K562 (cell line): ENCODE measurements at regions not wholly inside any gene's neighbourhood (a gene's known extent, or its start where the extent isn't known, plus 50 kb on each side); places are given as distances from the start of the nearest gene placed in this dataset.

Experiments
- ATAC-seq: fragments of 200-7000 bp; cut with Tn5 transposase; 3 replicates; pipeline ENCODE4 v1.9.1; 2020; ENCODE audit warnings: moderate library complexity
- BruUV-seq: library from RNA; stranded (reverse); fragments of 400-500 nt; replicated peaks from 2 replicates; lab custom pipeline; 2021; lab: Mats Ljungman, UMichigan
- CTCF ChIA-PET: fragments of 300-600 bp; formaldehyde crosslinking; extraction: SDS; loops from one replicate; lab custom pipeline; 2021; ENCODE audit warnings: low intra/inter-chr PET ratio; lab: Yijun Ruan, JAX
- POLR2A ChIA-PET: fragments of 300-600, 350-650 bp; sonication (Branson Sonifier 250); formaldehyde crosslinking; extraction: SDS; loops from one replicate; lab custom pipeline; 2021; ENCODE audit warnings: antibody characterized with exemption, inconsistent platforms; lab: Yijun Ruan, JAX
- DNase-seq, 4 experiments: peaks; one replicate each; pipeline versions ENCODE4 v3.0.0 to v3.0.0-alpha.2; 2011 to 2018; ENCODE audit warnings: low spot score in 3 of 4, mixed read lengths in 3 of 4; ENCODE audit errors: extremely low read depth in 1 of 4
- FAIRE-seq: peaks from 2 replicates; lab custom pipeline; 2011; peaks lifted over from hg19 to GRCh38; lab: Jason Lieb, UNC
- H2AFZ ChIP-seq: 2 replicates; pipeline ENCODE4 v1.6.0; 2011; ENCODE audit warnings: low read depth, low read length, control low read depth, inconsistent platforms
- H3K27ac ChIP-seq: fragments of 200-600 bp; 3 replicates; pipeline ENCODE4 v1.8.0; 2011; ENCODE audit warnings: low read depth, mild to moderate bottlenecking, control low read depth, inconsistent platforms, low read length, moderate library complexity, mixed read lengths; ENCODE audit errors: extremely low read depth
- H3K27me3 ChIP-seq, 2 experiments: fragments of 300-600 bp in 1 of 2; 2 replicates in 1 of 2; 3 replicates in 1 of 2; pipeline versions ENCODE4 v1.6.0 to v1.8.0; 2011; ENCODE audit warnings: inconsistent platforms in 2 of 2, low read length in 2 of 2, mild to moderate bottlenecking in 1 of 2, mixed read lengths in 1 of 2, moderate library complexity in 1 of 2; ENCODE audit not compliant: control insufficient read depth in 2 of 2, insufficient read depth in 2 of 2
- H3K36me3 ChIP-seq: fragments of 300-600 bp; 3 replicates; pipeline ENCODE4 v1.8.0; 2011; ENCODE audit warnings: mild to moderate bottlenecking, low read length, inconsistent platforms; ENCODE audit not compliant: control insufficient read depth, insufficient read depth
- H3K4me1 ChIP-seq, 2 experiments: fragments of 200-600 bp in 1 of 2; replicated peaks in 1 of 2; 2 replicates in 1 of 2; 3 replicates in 1 of 2; pipeline versions ENCODE4 v1.5.1 to v1.8.0; 2011; ENCODE audit warnings: inconsistent platforms in 2 of 2, low read length in 2 of 2, mild to moderate bottlenecking in 1 of 2, mixed read lengths in 1 of 2, moderate library complexity in 1 of 2; ENCODE audit not compliant: control insufficient read depth in 2 of 2, insufficient read depth in 2 of 2
- H3K4me2 ChIP-seq: 2 replicates; pipeline ENCODE4 v1.6.1; 2011; ENCODE audit warnings: low read length, control low read depth, inconsistent platforms, mixed read lengths; ENCODE audit not compliant: insufficient read depth
- H3K4me3 ChIP-seq: fragments of 200-600 bp; sonication (generic), shearing (Covaris generic); 2 replicates; pipeline ENCODE4 v1.5.1; 2016; ENCODE audit warnings: control low read depth, inconsistent platforms
- H3K79me2 ChIP-seq: fragments of 200-600 bp; 3 replicates; pipeline ENCODE4 v1.8.0; 2011; ENCODE audit warnings: low read length, inconsistent platforms; ENCODE audit not compliant: control insufficient read depth, insufficient read depth
- H3K9ac ChIP-seq, 2 experiments: 2 replicates each; pipeline versions ENCODE4 v1.6.0 to v1.6.1; 2011; ENCODE audit warnings: low read depth in 2 of 2, low read length in 2 of 2, control low read depth in 1 of 2, inconsistent platforms in 1 of 2, mild to moderate bottlenecking in 1 of 2, mixed read lengths in 1 of 2; ENCODE audit not compliant: insufficient read depth in 1 of 2
- H3K9me1 ChIP-seq: one replicate; pipeline ENCODE4 v1.6.0; 2011; ENCODE audit warnings: inconsistent platforms, mild to moderate bottlenecking, low read length, moderate library complexity; ENCODE audit not compliant: control insufficient read depth, insufficient read depth
- H3K9me3 ChIP-seq: replicated peaks from 2 replicates; pipeline ENCODE4 v1.5.1; 2011; ENCODE audit warnings: low read depth, low read length, inconsistent platforms; ENCODE audit not compliant: control insufficient read depth, insufficient read depth
- H4K20me1 ChIP-seq: replicated peaks from 2 replicates; pipeline ENCODE4 v1.6.1; 2011; ENCODE audit warnings: low read length, inconsistent platforms, mixed read lengths; ENCODE audit not compliant: control insufficient read depth, insufficient read depth
- CBFB ChIP-seq: sonication (generic); formaldehyde crosslinking; IDR thresholded peaks from 2 replicates; pipeline ENCODE4 v1.4.0; 2020; ENCODE audit warnings: mild to moderate bottlenecking, missing genetic modification reagents
- ELF1 ChIP-seq: fragments of 200-800 bp; sonication (Bioruptor generic); IDR thresholded peaks from 2 replicates; pipeline ENCODE4 v1.6.1; 2016; ENCODE audit warnings: missing genetic modification characterization, missing compliant biosample characterization
- KDM2B ChIP-seq: fragments of 250-450 bp; sonication (Bioruptor Pico); IDR thresholded peaks from 2 replicates; pipeline ENCODE4 v1.8.0; 2021; ENCODE audit warnings: mild to moderate bottlenecking, moderate library complexity
- KDM4B ChIP-seq, 2 experiments: fragments of 450-650 bp in 1 of 2; sonication (generic) in 1 of 2; IDR thresholded peaks; 2 replicates each; pipeline ENCODE4 v1.6.1; 2016 to 2017; ENCODE audit warnings: borderline replicate concordance in 2 of 2, antibody characterized with exemption in 1 of 2, low read depth in 1 of 2, mild to moderate bottlenecking in 1 of 2
- KLF1 ChIP-seq: fragments of 450-650 bp; IDR thresholded peaks from 2 replicates; pipeline ENCODE4 v1.6.1; 2016; ENCODE audit warnings: missing genetic modification characterization, missing compliant biosample characterization
- NFYB ChIP-seq: IDR thresholded peaks from 2 replicates; pipeline ENCODE4 v1.6.1; 2011; ENCODE audit warnings: mild to moderate bottlenecking, moderate library complexity; ENCODE audit not compliant: insufficient read length; ENCODE audit errors: extremely low read depth
- PTTG1 ChIP-seq: fragments of 450-650 bp; IDR thresholded peaks from 2 replicates; pipeline ENCODE4 v1.6.1; 2016; ENCODE audit warnings: low read depth, mild to moderate bottlenecking, missing genetic modification characterization, missing compliant biosample characterization
- SMARCA5 ChIP-seq: fragments of 450-650 bp; IDR thresholded peaks from 2 replicates; pipeline ENCODE4 v1.6.1; 2016
- SRSF7 ChIP-seq: fragments of 200-400 bp; formaldehyde crosslinking; optimal IDR thresholded peaks from 2 replicates; pipeline ENCODE3; 2017; ENCODE audit warnings: mild to moderate bottlenecking, low read depth, low read length
- TAF9B ChIP-seq: fragments of 450-650 bp; IDR thresholded peaks from 2 replicates; pipeline ENCODE4 v1.6.1; 2018; ENCODE audit warnings: mild to moderate bottlenecking; ENCODE audit not compliant: partially characterized antibody
- WGBS: fragments of 100-300 bp; shearing (Covaris generic); methylation state at CpG from one replicate; pipeline ENCODE4 v1.1.6; 2016; ENCODE audit warnings: low coverage, mixed read lengths; ENCODE audit not compliant: insufficient coverage; ENCODE audit errors: missing lambda C conversion rate; 5-methylcytosine and 5-hydroxymethylcytosine counted together
- in situ Hi-C: fragments of 300-500 bp; cut with MboI; formaldehyde crosslinking; loops from 4 replicates; pipeline ENCODE4 v1.15.0; 2018; ENCODE audit warnings: inconsistent platforms, mixed read lengths
- intact Hi-C: fragments of 100-400 bp; cut with micrococcal nuclease; formaldehyde crosslinking; loops from 2 replicates; pipeline ENCODE4 v1.14.2; 2022
- TF ChIP-seq, protein P1 (sequence below): fragments of 250-450 bp; sonication (Bioruptor Pico); IDR thresholded peaks from 2 replicates; pipeline ENCODE4 v1.8.0; 2021; ENCODE audit warnings: borderline replicate concordance, mild to moderate bottlenecking, moderate library complexity; ENCODE audit not compliant: poor library complexity, severe bottlenecking
- TF ChIP-seq, protein P2 (sequence below): sonication (generic); formaldehyde crosslinking; IDR thresholded peaks from 2 replicates; pipeline ENCODE4 v1.8.0; 2022; ENCODE audit warnings: mild to moderate bottlenecking, low read depth, missing genetic modification reagents
- TF ChIP-seq, protein P3 (sequence below): fragments of 250-450 bp; sonication (Bioruptor Pico); IDR thresholded peaks from 2 replicates; pipeline ENCODE4 v1.9.0; 2021; ENCODE audit warnings: mild to moderate bottlenecking, inconsistent platforms

DNA sequence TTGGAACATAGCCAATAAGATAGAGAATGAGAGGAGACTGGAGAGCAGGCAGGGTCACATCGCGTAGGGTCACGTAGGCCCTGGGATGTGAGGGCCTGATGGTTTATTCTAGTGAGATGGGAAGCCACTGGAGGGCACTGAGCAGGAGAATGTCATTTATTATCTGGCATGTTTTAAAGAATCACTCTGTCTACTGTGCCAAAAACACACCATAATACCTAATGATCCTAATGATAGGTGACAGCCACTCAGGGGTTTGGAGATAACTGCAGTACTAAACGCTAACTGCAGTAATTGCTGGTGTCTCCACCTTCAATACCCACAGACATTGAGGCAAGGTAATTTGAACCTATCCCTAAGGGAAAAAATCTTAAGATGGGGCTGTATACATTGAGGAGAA, 185.4 kb downstream of the TTLL7 start:
- no TSS peak for BruUV-seq
- in situ Hi-C loops (no loop called here), intact Hi-C loops (no loop called here)
- H3K27me3 ChIP-seq: no peaks in the 10 kb centered on the region
- H3K36me3 ChIP-seq: no peaks in the 10 kb centered on the region
- H3K4me3 ChIP-seq: no peak overlapping the region
- 0% methylated on average over 4 of the region's 4 CpGs for WGBS
- CTCF ChIA-PET: no interaction called here
- no peak overlapping the region for H3K4me2 ChIP-seq
- POLR2A ChIA-PET: no interaction called here
- no peak overlapping the region for H2AFZ ChIP-seq
- H3K9me3 ChIP-seq: no peaks in the 10 kb centered on the region
- FAIRE-seq (no peak), ATAC-seq (no peak)
- no peak overlapping the region for H3K27ac ChIP-seq
- no peak for TF ChIP-seq KDM2B
- no peak for TF ChIP-seq SRSF7
- TF ChIP-seq, all 486 proteins: peak for 0
- no peak overlapping the region for H3K9ac ChIP-seq
- H3K4me1 ChIP-seq: no peaks in the 10 kb centered on the region; a peak in 1 of 5 replicates
- no peaks in the 10 kb centered on the region for H4K20me1 ChIP-seq
- H3K9me1 ChIP-seq: no peaks in the 10 kb centered on the region
- DNase-seq: no peak
- no peaks in the 10 kb centered on the region for H3K79me2 ChIP-seq

DNA sequence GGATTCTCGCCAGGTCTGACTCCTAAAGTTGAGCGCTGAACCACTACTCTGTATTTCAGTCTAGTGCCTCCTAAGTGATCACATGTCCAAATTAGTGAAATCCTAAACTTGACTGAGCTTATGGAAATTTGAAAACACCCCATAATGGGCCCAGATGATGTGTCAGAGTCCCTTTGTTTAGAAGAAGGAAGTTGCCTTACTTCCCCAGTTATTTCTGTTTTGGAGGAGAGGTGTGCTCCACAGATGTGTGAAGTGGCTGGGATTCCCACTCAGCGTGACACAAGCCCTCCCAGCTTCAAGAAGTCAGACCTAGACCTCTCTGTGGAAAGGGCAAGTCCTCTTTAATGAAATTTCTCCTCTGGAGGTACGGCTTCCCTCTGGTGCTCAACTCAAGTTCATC, 188.8 kb downstream of the TTLL7 start:
- H3K9ac ChIP-seq: no peak overlapping the region
- BruUV-seq: no TSS peak
- in situ Hi-C loops (no loop called here), intact Hi-C loops (no loop called here)
- no peaks in the 10 kb centered on the region for H3K9me1 ChIP-seq
- DNase-seq (no peak), ATAC-seq (no peak), FAIRE-seq (no peak)
- no peaks in the 10 kb centered on the region for H3K36me3 ChIP-seq
- WGBS: 2% methylated on average over 4 of the region's 4 CpGs
- no peaks in the 10 kb centered on the region for H3K79me2 ChIP-seq
- no peaks in the 10 kb centered on the region for H3K4me1 ChIP-seq
- no peak overlapping the region for H3K4me2 ChIP-seq
- H2AFZ ChIP-seq: no peak overlapping the region
- ChIA-PET POLR2A (no interaction called here), CTCF (no interaction called here)
- no peak overlapping the region for H3K4me3 ChIP-seq
- H3K27me3 ChIP-seq: no peaks in the 10 kb centered on the region
- H3K9me3 ChIP-seq: no peaks in the 10 kb centered on the region
- H3K27ac ChIP-seq: no peak overlapping the region
- no peaks in the 10 kb centered on the region for H4K20me1 ChIP-seq
- TF ChIP-seq PTTG1 (tag) (no peak), CBFB (CRISPR knock-in tag) (no peak), KLF1 (tag) (no peak), NFYB (no peak), ELF1 (tag) (no peak), SMARCA5 (no peak), TAF9B (no peak), KDM4B (IDR thresholded peaks at IDR 0.05; ENCODE audit: borderline replicate concordance in 2 of 2, low read depth in 1 of 2) (no peak)
- TF ChIP-seq, protein P1, sequence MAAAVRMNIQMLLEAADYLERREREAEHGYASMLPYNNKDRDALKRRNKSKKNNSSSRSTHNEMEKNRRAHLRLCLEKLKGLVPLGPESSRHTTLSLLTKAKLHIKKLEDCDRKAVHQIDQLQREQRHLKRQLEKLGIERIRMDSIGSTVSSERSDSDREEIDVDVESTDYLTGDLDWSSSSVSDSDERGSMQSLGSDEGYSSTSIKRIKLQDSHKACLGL (CRISPR knock-in tag): no peak
- TF ChIP-seq, protein P2, sequence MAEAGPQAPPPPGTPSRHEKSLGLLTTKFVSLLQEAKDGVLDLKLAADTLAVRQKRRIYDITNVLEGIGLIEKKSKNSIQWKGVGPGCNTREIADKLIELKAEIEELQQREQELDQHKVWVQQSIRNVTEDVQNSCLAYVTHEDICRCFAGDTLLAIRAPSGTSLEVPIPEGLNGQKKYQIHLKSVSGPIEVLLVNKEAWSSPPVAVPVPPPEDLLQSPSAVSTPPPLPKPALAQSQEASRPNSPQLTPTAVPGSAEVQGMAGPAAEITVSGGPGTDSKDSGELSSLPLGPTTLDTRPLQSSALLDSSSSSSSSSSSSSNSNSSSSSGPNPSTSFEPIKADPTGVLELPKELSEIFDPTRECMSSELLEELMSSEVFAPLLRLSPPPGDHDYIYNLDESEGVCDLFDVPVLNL (CRISPR knock-in tag): no peak
- TF ChIP-seq, protein P3, sequence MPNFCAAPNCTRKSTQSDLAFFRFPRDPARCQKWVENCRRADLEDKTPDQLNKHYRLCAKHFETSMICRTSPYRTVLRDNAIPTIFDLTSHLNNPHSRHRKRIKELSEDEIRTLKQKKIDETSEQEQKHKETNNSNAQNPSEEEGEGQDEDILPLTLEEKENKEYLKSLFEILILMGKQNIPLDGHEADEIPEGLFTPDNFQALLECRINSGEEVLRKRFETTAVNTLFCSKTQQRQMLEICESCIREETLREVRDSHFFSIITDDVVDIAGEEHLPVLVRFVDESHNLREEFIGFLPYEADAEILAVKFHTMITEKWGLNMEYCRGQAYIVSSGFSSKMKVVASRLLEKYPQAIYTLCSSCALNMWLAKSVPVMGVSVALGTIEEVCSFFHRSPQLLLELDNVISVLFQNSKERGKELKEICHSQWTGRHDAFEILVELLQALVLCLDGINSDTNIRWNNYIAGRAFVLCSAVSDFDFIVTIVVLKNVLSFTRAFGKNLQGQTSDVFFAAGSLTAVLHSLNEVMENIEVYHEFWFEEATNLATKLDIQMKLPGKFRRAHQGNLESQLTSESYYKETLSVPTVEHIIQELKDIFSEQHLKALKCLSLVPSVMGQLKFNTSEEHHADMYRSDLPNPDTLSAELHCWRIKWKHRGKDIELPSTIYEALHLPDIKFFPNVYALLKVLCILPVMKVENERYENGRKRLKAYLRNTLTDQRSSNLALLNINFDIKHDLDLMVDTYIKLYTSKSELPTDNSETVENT (CRISPR knock-in tag): no peak
